T-helper 1 cell (primary cell): ENCODE measurements at regions not wholly inside any gene's neighbourhood (a gene's known extent, or its start where the extent isn't known, plus 50 kb on each side); places are given as distances from the start of the nearest gene placed in this dataset.

Source experiments
- DNase-seq, 5 donors: peaks; one replicate each; pipeline ENCODE4 v3.0.0-alpha.2; 2012 to 2020

DNA sequence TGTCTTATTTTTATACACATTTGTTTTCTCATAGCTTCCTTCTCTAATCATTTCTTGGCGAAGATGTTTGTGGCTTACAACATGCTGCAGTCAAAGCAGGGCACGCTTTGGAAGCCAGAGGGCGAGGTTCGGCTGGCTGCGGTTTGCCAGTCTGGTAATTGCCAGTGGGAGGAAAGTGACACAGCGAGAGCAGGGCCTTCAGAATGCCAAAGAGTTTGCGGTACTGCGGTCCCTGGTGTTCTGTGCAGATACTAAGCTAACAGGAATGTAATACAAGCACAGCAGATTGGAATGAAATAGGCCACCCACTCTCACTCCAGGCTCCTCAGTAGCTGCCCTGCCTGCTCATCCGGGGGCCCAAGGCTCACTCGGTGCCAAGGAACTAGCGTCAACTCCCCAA is 58.7 kb upstream of the TGM3 start:
- DNase-seq, result no peak

DNA sequence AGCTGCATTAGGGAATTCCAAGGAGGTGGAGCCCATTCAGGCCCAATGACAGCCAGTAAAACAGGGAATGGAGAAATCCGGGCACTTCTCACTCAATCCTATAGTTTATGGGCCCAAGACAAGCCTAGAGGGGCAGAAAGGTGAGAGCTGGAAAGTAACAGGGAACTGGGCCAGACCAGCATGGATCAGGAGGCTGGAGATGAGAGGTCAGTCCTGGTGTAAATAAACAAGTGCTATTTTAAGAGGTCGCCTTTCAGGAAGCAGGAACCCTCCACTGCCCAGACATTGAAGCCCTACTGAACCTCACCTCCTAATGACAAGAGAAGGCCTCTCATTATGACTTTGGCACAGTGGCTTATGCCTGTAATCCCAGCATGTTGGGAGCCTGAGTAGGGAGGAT is 57.2 kb upstream of the TGM3 start:
- no peak for DNase-seq

DNA sequence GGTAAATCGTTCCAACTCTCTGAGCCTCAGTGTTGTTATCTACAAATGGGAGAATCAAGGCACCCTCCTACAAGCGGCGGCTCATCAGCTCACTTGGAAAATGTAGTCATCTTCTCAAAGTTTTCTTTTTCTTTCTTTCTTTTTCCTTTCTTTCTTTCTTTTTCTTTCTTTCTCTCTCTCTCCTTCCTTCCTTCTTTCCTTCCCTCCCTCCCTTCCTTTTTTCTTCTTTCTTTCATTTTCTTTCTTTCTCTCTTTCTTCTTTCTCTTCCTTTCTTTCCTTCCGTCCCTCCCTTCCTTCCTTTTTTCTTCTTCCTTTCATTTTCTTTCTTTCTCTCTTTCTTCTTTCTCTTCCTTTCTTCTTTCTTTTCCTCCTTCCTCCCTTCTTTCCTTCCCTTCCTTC is 55.0 kb upstream of the TGM3 start:
- no peak for DNase-seq

DNA sequence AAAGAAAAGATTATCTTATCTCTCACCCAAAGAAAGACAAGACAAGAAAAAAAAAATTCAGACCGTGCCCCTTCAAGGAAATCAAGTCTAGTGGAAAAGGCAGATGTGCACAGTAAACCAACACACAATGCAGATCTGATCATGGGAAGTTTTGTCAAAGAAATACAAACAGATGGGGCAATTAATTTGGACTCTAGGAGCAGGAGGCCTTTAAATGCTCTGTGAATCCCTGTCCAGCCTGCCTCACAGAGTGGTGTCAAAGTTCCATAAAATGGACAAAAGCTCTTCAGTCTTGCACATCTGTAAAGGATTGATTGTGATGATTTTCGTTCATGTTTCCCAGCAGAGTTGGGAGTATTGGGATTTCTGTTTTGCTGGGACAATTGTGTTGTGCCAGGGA is 53.1 kb upstream of the TGM3 start:
- DNase-seq, result no peak

DNA sequence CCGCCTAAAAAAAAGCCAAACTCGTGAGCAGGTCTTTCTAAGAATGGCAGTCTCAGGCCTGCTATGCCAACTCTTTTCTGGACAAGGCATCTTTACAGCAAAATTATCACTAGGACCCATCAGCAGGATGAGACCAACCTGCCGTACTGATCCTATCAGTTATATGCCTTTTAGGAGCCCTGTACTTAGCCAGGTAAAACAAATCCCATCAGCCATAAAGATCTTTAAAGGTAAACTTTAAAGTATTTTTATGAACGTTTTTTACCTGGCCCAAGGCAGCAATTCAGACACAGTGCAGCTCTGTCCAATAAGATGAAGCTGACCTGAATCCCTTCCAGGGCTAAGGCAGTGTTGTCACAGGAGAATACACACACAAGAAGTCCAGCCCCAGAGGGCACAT is 51.3 kb upstream of the TGM3 start:
- DNase-seq, result no peak

DNA sequence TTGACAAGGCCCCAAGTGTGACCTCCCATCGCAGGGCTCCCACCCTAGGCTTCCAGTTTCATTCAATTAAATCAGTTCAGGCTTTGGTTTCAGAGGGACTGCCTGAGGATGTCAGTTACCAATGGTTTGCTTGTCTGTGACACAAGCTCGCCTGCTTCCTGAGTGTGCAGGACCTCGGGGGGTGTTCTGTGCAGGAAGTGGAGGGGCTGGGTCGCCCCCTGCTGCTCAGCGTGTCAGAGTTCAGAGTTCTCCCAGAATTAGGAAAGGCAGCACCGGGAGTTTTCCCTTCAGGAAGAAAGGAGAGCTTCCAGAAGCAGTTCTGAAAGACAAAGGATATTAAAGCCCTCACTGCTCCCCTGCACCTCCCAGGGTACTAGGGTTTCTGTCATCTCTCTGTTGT is 50.8 kb upstream of the TGM3 start:
- DNase-seq, result no peak

DNA sequence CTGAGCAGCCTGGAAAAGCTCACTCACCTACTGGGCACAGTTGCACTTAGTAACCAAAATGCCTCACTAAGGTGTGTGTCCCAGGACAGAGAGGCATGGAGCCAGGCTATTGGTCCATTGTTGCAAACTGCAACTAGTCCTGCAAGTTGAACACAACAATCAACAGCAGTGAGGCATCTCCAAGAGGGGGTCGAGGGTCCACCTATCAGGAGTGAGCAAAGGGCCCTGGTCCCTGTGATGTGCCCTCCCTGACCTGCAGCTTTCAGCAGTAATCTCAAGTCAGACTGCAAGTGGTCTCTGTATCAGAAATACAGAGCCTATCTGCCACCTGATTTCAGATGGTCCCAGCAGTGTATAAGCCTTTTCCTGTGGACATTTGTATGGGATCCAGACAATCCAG is 50.2 kb upstream of the TGM3 start:
- DNase-seq, result no peak
